AG04449 (cell line): ENCODE measurements at regions not wholly inside any gene's neighbourhood (a gene's known extent, or its start where the extent isn't known, plus 50 kb on each side); places are given as distances from the start of the nearest gene placed in this dataset.

Source experiments
- CTCF ChIA-PET: fragments of 350-600 bp; formaldehyde crosslinking; extraction: SDS; loops from one replicate; lab custom pipeline; 2021; ENCODE audit warnings: antibody characterized with exemption; lab: Yijun Ruan, JAX
- POLR2A ChIA-PET: fragments of 400-600, 350-600 bp; formaldehyde crosslinking; extraction: SDS; loops from one replicate; lab custom pipeline; 2020; ENCODE audit warnings: antibody characterized with exemption, inconsistent platforms; lab: Yijun Ruan, JAX
- DNase-seq: peaks from one replicate; pipeline ENCODE4 v3.0.0-alpha.2; 2010; ENCODE audit warnings: low read depth, low spot score
- H3K4me3 ChIP-seq: 2 replicates; pipeline ENCODE4 v1.5.1; 2011; ENCODE audit warnings: low read depth, mild to moderate bottlenecking, control low read depth, low read length
- TF ChIP-seq, protein P1 (sequence below): IDR thresholded peaks from one replicate; pipeline ENCODE4 v1.5.1; 2011; ENCODE audit warnings: mild to moderate bottlenecking, moderate library complexity, low read length, control low read depth, inconsistent platforms; ENCODE audit not compliant: insufficient read depth; ENCODE audit errors: missing control alignments

DNA sequence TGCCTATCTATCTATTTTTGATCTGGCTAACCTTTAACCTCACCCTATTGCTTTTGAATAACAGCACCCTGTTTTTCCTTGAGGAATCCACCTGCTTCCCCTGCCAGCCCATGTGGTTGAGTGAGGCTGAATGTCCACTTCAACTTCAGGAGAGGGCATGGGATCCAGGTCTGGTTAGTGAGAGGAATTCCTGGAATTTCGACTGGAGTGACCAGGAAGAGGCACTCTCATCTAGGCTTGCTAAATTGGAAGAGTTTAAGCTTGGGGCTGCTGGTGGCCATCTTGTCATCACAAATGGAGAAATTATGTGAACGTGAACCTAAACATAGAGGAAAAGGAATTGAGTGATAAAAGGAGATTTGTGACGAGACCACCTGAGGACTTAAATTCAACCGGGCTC is 322.1 kb downstream of the OSTF1 start:
- DNase-seq = no peak
- H3K4me3 ChIP-seq = no peak overlapping the region
- ChIA-PET CTCF (no interaction called here), POLR2A (no interaction called here)
- TF ChIP-seq, protein P1, sequence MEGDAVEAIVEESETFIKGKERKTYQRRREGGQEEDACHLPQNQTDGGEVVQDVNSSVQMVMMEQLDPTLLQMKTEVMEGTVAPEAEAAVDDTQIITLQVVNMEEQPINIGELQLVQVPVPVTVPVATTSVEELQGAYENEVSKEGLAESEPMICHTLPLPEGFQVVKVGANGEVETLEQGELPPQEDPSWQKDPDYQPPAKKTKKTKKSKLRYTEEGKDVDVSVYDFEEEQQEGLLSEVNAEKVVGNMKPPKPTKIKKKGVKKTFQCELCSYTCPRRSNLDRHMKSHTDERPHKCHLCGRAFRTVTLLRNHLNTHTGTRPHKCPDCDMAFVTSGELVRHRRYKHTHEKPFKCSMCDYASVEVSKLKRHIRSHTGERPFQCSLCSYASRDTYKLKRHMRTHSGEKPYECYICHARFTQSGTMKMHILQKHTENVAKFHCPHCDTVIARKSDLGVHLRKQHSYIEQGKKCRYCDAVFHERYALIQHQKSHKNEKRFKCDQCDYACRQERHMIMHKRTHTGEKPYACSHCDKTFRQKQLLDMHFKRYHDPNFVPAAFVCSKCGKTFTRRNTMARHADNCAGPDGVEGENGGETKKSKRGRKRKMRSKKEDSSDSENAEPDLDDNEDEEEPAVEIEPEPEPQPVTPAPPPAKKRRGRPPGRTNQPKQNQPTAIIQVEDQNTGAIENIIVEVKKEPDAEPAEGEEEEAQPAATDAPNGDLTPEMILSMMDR = no peak

DNA sequence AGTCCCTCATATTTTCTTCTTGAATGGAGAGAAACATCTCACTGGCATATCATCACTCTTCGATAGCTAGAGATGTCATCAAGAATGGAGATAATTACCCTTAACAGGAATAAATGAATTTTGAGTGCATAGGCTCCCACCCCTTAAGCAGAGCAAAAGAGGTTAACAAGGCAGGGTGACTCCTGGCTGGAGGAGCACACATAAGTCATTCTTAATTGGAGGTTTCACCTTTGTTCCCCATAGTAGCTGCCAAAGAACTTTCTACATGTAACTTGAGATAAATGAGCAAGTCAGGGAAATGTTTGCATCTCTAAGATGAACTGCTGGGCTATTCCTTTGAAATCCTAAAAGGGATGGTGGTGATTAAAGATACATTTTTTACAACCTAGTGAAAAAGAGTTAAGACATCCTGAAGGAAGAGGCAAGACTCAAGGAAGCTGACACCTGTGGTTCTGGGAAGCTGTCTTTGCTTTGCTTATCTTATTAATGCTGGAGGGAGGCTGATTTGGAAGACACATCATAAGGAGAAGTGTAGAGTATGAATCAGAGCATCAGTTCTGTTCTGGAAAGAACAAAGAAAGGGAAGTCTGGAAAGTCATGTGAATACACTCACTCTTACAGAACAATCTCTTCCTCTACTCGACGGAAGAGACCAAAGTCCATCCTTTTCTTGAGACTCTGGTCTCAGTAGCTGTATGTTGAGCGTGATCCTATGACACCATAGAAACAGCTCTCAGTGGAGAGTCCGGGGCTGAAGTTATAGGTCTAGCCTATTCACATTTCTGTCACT is 326.3 kb downstream of the OSTF1 start:
- POLR2A ChIA-PET = no interaction called here
- CTCF ChIA-PET = no interaction called here
- no peak for DNase-seq
- TF ChIP-seq, protein P1 = no peak
- H3K4me3 ChIP-seq = no peak overlapping the region

DNA sequence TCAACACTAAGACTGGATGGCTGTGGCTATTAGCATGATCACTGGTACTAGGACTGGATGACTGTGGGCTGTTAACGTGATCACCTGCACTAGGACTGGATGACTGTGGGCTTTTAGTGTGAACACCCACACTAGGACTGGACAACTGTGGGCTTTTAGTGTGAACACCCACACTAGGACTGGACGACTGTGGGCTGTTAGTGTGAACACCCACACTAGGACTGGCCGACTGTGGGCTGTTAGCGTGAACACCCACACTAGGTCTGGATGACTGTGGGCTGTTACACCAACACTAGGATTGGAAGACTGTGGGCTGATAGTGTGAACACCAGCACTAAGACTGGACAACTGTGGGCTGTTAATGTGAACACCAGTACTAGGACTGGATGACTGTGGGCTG is 329.2 kb downstream of the OSTF1 start:
- TF ChIP-seq, protein P1 = no peak
- H3K4me3 ChIP-seq = no peak overlapping the region
- DNase-seq = no peak
- ChIA-PET CTCF (no interaction called here), POLR2A (no interaction called here)

DNA sequence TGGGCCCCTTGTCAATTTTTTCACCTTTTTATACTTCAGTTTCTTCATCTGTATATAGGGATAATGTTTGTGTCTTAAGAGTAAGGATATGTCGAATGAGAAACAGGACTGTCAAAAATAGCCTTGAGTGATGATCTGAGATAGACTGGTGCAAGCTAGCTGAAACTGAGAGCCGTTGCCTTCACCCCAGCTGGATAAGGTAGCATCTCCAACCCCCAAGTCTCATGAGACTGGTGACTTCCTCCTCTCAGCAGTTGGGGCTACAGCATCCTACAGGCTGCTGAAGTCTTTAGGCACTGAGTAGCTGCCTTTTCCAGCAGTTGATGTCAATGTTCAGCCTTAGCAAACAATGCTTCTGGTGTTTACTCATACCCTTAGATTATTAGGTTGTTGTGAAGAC is 330.2 kb downstream of the OSTF1 start:
- ChIA-PET POLR2A (no interaction called here), CTCF (no interaction called here)
- H3K4me3 ChIP-seq = no peak overlapping the region
- TF ChIP-seq, protein P1 = no peak
- DNase-seq = no peak

DNA sequence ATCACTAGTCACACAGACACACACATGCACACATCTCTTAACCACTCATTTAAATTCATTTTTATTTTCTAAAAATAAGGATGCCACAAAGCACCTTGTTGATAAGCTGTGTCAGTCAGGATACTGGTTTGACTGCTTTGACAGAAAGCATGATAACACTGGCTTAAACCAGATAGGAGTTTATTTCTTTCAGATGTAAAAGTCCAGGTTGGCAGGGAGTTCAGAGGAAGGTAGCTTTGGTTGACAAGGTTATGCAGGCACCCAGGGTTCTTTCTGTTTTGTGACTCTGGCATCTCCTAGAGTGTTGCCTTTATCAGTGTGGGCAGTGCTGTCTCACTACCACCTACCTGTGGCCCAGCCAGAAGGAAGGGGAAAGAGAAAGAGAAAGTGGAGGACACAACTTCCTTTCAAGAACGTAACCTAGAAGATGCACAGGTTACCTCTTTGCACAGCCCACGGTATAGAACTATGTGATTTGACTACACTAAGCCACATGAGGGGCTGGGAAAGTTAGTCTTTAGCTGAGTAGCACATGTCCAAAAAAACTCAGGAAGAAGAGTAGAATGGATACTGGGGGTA is 334.7 kb downstream of the OSTF1 start:
- CTCF ChIA-PET = no interaction called here
- TF ChIP-seq, protein P1 = no peak
- POLR2A ChIA-PET = no interaction called here

DNA sequence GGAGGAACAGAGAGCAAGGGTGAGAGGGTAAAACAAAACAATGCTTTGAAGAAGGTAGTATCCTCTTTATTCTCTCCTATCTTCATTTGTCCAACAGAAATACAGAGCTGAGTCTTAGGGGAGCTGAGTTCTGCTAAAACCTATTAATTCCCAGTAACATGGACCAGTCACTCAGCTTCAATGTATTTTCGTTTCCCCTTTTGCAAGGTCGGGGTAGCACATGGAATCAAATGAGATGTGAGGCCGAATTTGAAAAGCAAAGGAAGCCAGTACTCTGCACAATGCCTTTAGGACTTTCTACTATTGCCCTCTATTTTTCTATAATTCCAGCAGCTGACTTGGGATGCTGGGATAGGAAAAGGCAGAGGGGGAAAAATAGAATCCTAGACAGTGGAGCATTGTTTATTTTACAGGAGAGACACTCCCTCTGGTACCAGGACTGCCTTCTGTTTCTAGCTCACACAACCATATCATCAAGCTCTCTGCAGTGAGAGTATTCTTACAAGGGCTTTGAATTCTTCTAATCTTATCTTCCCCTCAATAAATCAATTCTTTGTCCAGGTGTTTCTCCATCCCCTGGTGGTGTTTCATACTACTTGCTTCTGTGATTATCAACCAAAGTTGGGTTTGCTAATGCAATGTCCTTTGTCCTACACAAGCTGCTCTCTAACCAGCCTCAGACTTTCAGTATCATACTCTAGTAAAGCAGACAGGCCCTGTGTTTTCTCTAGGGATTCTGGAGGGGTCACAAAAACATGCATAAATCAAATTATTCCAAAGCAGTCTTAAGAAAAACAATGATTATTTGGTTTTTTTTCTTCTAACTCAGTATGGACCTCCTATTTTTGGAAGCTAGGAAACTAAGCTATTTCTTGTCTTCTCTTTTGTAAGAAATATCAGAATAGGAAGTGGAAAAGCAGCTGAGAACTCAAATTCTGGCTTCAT is 341.5 kb downstream of the OSTF1 start:
- no peak for DNase-seq
- H3K4me3 ChIP-seq = no peak overlapping the region
- POLR2A ChIA-PET = no interaction called here
- CTCF ChIA-PET = no interaction called here
- TF ChIP-seq, protein P1 = no peak

More for the DNA sequence above, 334.7 kb downstream of the OSTF1 start:
- H3K4me3 ChIP-seq = no peak overlapping the region
- no peak for DNase-seq
